ENCODE measurements at regions not wholly inside any gene's neighbourhood (a gene's known extent, or its start where the extent isn't known, plus 50 kb on each side); places are given as distances from the start of the nearest gene placed in this dataset.

GRCh38 chr15:25501828-25502446 is 63.1 kb upstream of the UBE3A start:
- peak; percentile 75 for FAIRE-seq
- POLR2A ChIA-PET (ENCODE audit: partially characterized antibody): no interaction called here
- 44% methylated on average over 5 of the region's 5 CpGs; no CpG with 5 or more reads in 1 of the 2 experiments for WGBS, 2 experiments (ENCODE audit: extremely low coverage in 1 of 2, insufficient coverage in 1 of 2, insufficient read length in 1 of 2, insufficient replicate concordance in 2 of 2, low coverage in 1 of 2, low lambda C conversion rate in 2 of 2, missing lambda C conversion rate in 1 of 2)
- TF ChIP-seq PHF8 (conservative IDR thresholded peaks at IDR 0.05; ENCODE audit: low read depth, low read length) (no peak), HDAC2 (IDR thresholded peaks at IDR 0.05; ENCODE audit: borderline replicate concordance in 1 of 2, low read depth in 2 of 2, low read length in 2 of 2) (no peak), NRF1 (IDR thresholded peaks at IDR 0.05; ENCODE audit: low read depth, low read length) (no peak), RAD21 (IDR thresholded peaks at IDR 0.05 in 1 of 2, conservative IDR thresholded peaks at IDR 0.05 in 1 of 2; ENCODE audit: low read depth in 2 of 2, low read length in 2 of 2) (peak; percentile 60 to 63)

More at GRCh38 chr15:25501828-25502446, 63.1 kb upstream of the UBE3A start:
- H3K79me1 ChIP-seq (ENCODE audit: low read depth, low read length): no peaks in the 10 kb centered on the region
- no peak overlapping the region; the same call in 1 of the 2 replicates for H2BK5ac ChIP-seq (ENCODE audit: low read depth, low read length)
- no peak overlapping the region for H2BK15ac ChIP-seq (ENCODE audit: low read length)
- H2BK120ac ChIP-seq (replicated peaks; ENCODE audit: low read depth, low read length): no peak overlapping the region
- H3K4ac ChIP-seq (replicated peaks; ENCODE audit: insufficient read length, low read depth, low read length): no peak overlapping the region
- H3K79me2 ChIP-seq (ENCODE audit: control insufficient read depth in 1 of 2, insufficient read depth in 2 of 2, low read length in 2 of 2): no peaks in the 10 kb centered on the region
- H3K36me3 ChIP-seq (ENCODE audit: control insufficient read depth in 2 of 4, insufficient read depth in 4 of 4, low read length in 3 of 4): no peaks in the 10 kb centered on the region
- no peak for DNase-seq (ENCODE audit: low read depth in 1 of 2, low spot score in 2 of 2)
- CTCF ChIA-PET (ENCODE audit: partially characterized antibody): interaction anchor here (0.5 to 4.9 kb wide), 15 partner anchors 9 to 431 kb away, joined by 3 to 19 read pairs (median 5); no protein-coding TSS in a partner anchor
- H2AFZ ChIP-seq (ENCODE audit: low read length): peak overlapping the region; percentile 70; the same call in 1 of the 2 replicates
- H3K27ac ChIP-seq (ENCODE audit: low read depth, low read length): no peak overlapping the region
- no peak overlapping the region for H4K8ac ChIP-seq (ENCODE audit: extremely low read depth, insufficient read depth, low read length)
- no peak overlapping the region for H2AK5ac ChIP-seq (ENCODE audit: low read depth, low read length)
- no peak overlapping the region for H3K23ac ChIP-seq (ENCODE audit: insufficient read length)
- no peak overlapping the region for H3K4me2 ChIP-seq (ENCODE audit: insufficient read depth in 1 of 2, low read depth in 2 of 2, low read length in 2 of 2)
- no peak overlapping the region for H3K9ac ChIP-seq (replicated peaks in 1 of 4; ENCODE audit: extremely low read depth in 1 of 4, low read depth in 3 of 4, low read length in 3 of 4)
- H3K4me1 ChIP-seq (replicated peaks in 1 of 4; ENCODE audit: control insufficient read depth in 3 of 4, insufficient read depth in 4 of 4, low read length in 3 of 4): peaks cover 0 to 11% (median 7%) of the 10 kb centered on the region in 4 experiments; a peak in 5 of 7 replicates
- peak overlapping the region; percentile 73; the same call in 1 of the 2 replicates for H2BK20ac ChIP-seq (ENCODE audit: low read length)
- H3K4me3 ChIP-seq (ENCODE audit: extremely low read depth in 1 of 4, insufficient read depth in 2 of 4, low read depth in 3 of 4, low read length in 4 of 4): no peak overlapping the region
- no peaks in the 10 kb centered on the region; the same call in 1 of the 2 replicates for H3K23me2 ChIP-seq (ENCODE audit: low read depth, low read length)
- H3K56ac ChIP-seq (replicated peaks; ENCODE audit: insufficient read length, low read depth, low read length): no peak overlapping the region
- H3K18ac ChIP-seq (ENCODE audit: extremely low read depth, low read length): no peak overlapping the region
- H4K5ac ChIP-seq (ENCODE audit: insufficient read length, low read depth, low read length): no peak overlapping the region
- no peaks in the 10 kb centered on the region for H3K27me3 ChIP-seq (replicated peaks in 1 of 4; ENCODE audit: control insufficient read depth in 3 of 4, extremely low read depth in 1 of 4, insufficient read depth in 3 of 4, low read length in 3 of 4)
- H4K20me1 ChIP-seq (replicated peaks in 1 of 2; ENCODE audit: control insufficient read depth in 1 of 2, insufficient read depth in 2 of 2, low read length in 2 of 2): no peaks in the 10 kb centered on the region
- no peaks in the 10 kb centered on the region for H3K9me3 ChIP-seq (ENCODE audit: insufficient read depth in 2 of 2, low read depth in 1 of 2, low read length in 1 of 2)
- H3K14ac ChIP-seq (ENCODE audit: insufficient read length): no peak overlapping the region
- peak overlapping the region; percentile 68 for H4K91ac ChIP-seq (replicated peaks; ENCODE audit: insufficient read length, low read length)
- 0 out of 2 replicates have a peak overlapping the region, but pooled peaks have one; percentile 29 for H2BK12ac ChIP-seq (ENCODE audit: low read depth, low read length)
